HFF-Myc (cell line): ENCODE measurements at regions not wholly inside any gene's neighbourhood (a gene's known extent, or its start where the extent isn't known, plus 50 kb on each side); places are given as distances from the start of the nearest gene placed in this dataset.

Source experiments
- DNase-seq: peaks from one replicate; pipeline ENCODE4 v3.0.0-alpha.2; 2011; ENCODE audit warnings: low read depth; ENCODE audit errors: extremely low read depth
- H3K4me3 ChIP-seq: replicated peaks from 2 replicates; pipeline ENCODE4 v1.5.1; 2011; ENCODE audit warnings: low read depth, mild to moderate bottlenecking, control low read depth, low read length
- CTCF ChIP-seq: IDR thresholded peaks from 2 replicates; pipeline ENCODE4 v1.5.1; 2012; ENCODE audit warnings: mild to moderate bottlenecking, low read depth, low read length, control low read depth; ENCODE audit errors: missing control alignments

GRCh38 chr7:124084024-124084423, 51.2 kb upstream of the TMEM229A start:
- H3K4me3 ChIP-seq = no peak overlapping the region
- no peak for TF ChIP-seq CTCF
- DNase-seq = no peak
